ENCODE measurements at regions not wholly inside any gene's neighbourhood (a gene's known extent, or its start where the extent isn't known, plus 50 kb on each side); places are given as distances from the start of the nearest gene placed in this dataset.

DNA sequence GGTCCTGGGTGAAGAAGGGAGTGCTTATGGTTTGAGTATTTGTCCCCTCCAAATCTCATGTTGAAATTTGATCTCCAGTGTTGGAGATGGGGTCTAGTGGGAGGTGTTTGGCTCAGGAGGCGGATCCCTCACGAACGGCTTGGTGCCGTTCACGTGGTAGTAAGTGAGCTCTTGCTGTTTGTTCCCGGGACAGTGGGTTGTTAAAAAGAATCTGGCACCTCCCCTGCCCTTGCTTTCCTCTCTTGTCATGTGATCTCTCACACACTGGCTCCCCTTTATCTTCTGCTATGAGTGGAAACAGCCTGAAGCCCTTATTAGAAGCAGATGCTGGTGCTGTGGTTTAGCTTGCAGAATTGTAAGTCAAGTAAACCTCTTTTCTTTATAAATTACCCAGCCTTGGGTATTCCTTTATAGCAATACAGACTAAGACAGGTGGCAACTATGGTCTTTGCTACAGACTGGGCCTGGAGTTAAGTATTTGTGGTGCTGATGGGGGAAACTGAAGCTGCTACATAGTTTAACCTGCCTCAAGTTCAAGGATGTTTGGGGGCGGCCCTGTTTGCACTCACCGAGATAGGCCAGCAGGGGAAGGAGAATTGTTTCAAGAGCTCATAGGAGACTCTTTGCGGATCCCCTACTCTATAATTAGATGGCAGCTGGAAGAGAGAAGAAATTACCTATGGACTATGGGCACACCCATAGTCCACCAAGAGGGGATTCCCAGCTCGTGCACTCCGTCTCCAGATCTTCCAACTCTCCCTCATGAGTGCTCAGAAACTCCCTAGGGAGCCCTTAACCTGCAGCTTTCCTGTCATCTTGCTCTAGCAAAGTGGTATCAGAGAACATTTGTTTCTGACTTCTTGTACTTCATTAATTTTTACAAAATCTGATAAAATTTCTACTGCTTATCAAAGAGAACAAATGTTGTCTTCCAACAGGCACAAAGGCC lies 164.6 kb downstream of the SLC15A5 start:
- no peak for ATAC-seq
- H3K4me1 ChIP-seq (ENCODE audit: control insufficient read depth, insufficient read depth, low read length), result no peaks in the 10 kb centered on the region
- no peak overlapping the region for H3K27ac ChIP-seq (ENCODE audit: control insufficient read depth, insufficient read depth)
- 22% methylated on average over 11 of the region's 11 CpGs for WGBS (ENCODE audit: insufficient coverage, insufficient replicate concordance, low lambda C conversion rate, missing lambda C conversion rate)
- no peak overlapping the region for H3K9ac ChIP-seq (ENCODE audit: control insufficient read depth, insufficient read depth, low read length)
- TF ChIP-seq RFX5 (IDR thresholded peaks at IDR 0.05; ENCODE audit: low read depth, low read length) (no peak), HSF1 (IDR thresholded peaks at IDR 0.05; ENCODE audit: low read depth, low read length) (no peak), SUZ12 (IDR thresholded peaks at IDR 0.05; ENCODE audit: unreplicated experiment) (no peak), MXI1 (IDR thresholded peaks at IDR 0.05; ENCODE audit: low read depth, low read length) (no peak), NFYB (IDR thresholded peaks at IDR 0.05; ENCODE audit: insufficient read depth, low read depth, low read length) (no peak), IRF4 (IDR thresholded peaks at IDR 0.05; ENCODE audit: low read depth, low read length) (no peak), ZNF207 (IDR thresholded peaks at IDR 0.05; ENCODE audit: borderline replicate concordance) (no peak), HDGF (IDR thresholded peaks at IDR 0.05) (no peak)
- TF ChIP-seq, protein P1, sequence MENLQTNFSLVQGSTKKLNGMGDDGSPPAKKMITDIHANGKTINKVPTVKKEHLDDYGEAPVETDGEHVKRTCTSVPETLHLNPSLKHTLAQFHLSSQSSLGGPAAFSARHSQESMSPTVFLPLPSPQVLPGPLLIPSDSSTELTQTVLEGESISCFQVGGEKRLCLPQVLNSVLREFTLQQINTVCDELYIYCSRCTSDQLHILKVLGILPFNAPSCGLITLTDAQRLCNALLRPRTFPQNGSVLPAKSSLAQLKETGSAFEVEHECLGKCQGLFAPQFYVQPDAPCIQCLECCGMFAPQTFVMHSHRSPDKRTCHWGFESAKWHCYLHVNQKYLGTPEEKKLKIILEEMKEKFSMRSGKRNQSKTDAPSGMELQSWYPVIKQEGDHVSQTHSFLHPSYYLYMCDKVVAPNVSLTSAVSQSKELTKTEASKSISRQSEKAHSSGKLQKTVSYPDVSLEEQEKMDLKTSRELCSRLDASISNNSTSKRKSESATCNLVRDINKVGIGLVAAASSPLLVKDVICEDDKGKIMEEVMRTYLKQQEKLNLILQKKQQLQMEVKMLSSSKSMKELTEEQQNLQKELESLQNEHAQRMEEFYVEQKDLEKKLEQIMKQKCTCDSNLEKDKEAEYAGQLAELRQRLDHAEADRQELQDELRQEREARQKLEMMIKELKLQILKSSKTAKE (IDR thresholded peaks at IDR 0.05; ENCODE audit: low read depth, poor library complexity, severe bottlenecking), result no peak
- H4K20me1 ChIP-seq (ENCODE audit: control insufficient read depth, insufficient read depth), result no peaks in the 10 kb centered on the region
- in situ Hi-C loops (cut with MboI) (no loop called here), intact Hi-C loops (cut with micrococcal nuclease; ENCODE audit: unreplicated experiment) (no loop called here)
- no peaks in the 10 kb centered on the region for H3K79me2 ChIP-seq (ENCODE audit: control insufficient read depth, insufficient read depth, low read length)
- H3K9me3 ChIP-seq (replicated peaks; ENCODE audit: control insufficient read depth, insufficient read depth, low read length), result no peaks in the 10 kb centered on the region
- H3K27me3 ChIP-seq (replicated peaks in 1 of 2; ENCODE audit: control insufficient read depth in 2 of 2, insufficient read depth in 2 of 2, low read length in 1 of 2), result no peaks in the 10 kb centered on the region
- DNase-seq (ENCODE audit: low read depth, low spot score), result no peak
- H3K36me3 ChIP-seq (ENCODE audit: control insufficient read depth in 2 of 2, insufficient read depth in 2 of 2, low read length in 1 of 2), result no peaks in the 10 kb centered on the region
- ChIA-PET CTCF (interaction anchor here (0.9 to 1.2 kb wide), 2 partner anchors 24 to 36 kb away, joined by 3 to 4 read pairs; no protein-coding TSS in a partner anchor), SMC1A (ENCODE audit: uncharacterized antibody, unreplicated experiment) (interaction anchor here (1.0 kb wide), 1 partner anchor 12 kb away, joined by 3 read pairs; no protein-coding TSS in a partner anchor), POLR2A (no interaction called here), RAD21 (ENCODE audit: unreplicated experiment) (interaction anchor here (0.7 kb wide), 1 partner anchor 26 kb away, joined by 3 read pairs; no protein-coding TSS in a partner anchor)
- no peak overlapping the region for H3K4me3 ChIP-seq
- H2AFZ ChIP-seq (ENCODE audit: control insufficient read depth, low read depth, low read length), result no peak overlapping the region
- BruUV-seq (replicated peaks), result no TSS peak
- H3K4me2 ChIP-seq (ENCODE audit: control insufficient read depth, insufficient read depth), result no peak overlapping the region
- no peak for FAIRE-seq

Data from GM12878 (cell line).